ENCODE measurements at regions not wholly inside any gene's neighbourhood (a gene's known extent, or its start where the extent isn't known, plus 50 kb on each side); places are given as distances from the start of the nearest gene placed in this dataset.

DNA sequence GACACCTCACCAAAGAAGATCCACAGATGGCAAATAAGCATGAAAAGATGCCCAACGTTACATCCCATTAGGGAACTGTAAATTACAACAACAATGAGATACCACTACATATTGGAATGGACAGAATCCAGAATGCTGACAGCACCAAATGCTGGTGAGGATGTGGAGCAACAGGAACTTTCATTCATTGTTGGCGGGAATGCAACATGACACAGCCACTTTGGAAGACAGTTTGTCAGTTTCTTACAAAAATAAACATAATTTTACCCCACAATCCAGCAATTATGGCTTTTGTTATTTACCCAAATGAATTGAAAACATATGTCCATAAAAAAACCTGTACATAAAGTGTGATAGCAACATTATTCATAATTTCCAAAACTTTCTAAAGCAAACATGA, 176.8 kb downstream of the C7orf25 start:
- no peaks in the 10 kb centered on the region for H3K36me3 ChIP-seq
- H3K4me3 ChIP-seq, result no peak overlapping the region
- intact Hi-C loops (cut with DNase I), result no loop called here
- peaks cover 0 to 7% (median 0%) of the 10 kb centered on the region in 12 donors for H3K4me1 ChIP-seq
- H3K27me3 ChIP-seq, result no peaks in the 10 kb centered on the region
- no peak for DNase-seq
- ATAC-seq, result no peak
- H3K27ac ChIP-seq, result peak overlapping the region in 1 of 12 donors; percentile 24
- 60 to 82% (median 62%) methylated on average over 2 of the region's 2 CpGs for WGBS, 4 donors
- TF ChIP-seq, protein P1, sequence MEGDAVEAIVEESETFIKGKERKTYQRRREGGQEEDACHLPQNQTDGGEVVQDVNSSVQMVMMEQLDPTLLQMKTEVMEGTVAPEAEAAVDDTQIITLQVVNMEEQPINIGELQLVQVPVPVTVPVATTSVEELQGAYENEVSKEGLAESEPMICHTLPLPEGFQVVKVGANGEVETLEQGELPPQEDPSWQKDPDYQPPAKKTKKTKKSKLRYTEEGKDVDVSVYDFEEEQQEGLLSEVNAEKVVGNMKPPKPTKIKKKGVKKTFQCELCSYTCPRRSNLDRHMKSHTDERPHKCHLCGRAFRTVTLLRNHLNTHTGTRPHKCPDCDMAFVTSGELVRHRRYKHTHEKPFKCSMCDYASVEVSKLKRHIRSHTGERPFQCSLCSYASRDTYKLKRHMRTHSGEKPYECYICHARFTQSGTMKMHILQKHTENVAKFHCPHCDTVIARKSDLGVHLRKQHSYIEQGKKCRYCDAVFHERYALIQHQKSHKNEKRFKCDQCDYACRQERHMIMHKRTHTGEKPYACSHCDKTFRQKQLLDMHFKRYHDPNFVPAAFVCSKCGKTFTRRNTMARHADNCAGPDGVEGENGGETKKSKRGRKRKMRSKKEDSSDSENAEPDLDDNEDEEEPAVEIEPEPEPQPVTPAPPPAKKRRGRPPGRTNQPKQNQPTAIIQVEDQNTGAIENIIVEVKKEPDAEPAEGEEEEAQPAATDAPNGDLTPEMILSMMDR (IDR thresholded peaks at IDR 0.05), result no peak
- no peak for TF ChIP-seq POLR2A (IDR thresholded peaks at IDR 0.05)
- H3K9me3 ChIP-seq, result peaks cover 0 to 10% (median 0%) of the 10 kb centered on the region in 12 donors

DNA sequence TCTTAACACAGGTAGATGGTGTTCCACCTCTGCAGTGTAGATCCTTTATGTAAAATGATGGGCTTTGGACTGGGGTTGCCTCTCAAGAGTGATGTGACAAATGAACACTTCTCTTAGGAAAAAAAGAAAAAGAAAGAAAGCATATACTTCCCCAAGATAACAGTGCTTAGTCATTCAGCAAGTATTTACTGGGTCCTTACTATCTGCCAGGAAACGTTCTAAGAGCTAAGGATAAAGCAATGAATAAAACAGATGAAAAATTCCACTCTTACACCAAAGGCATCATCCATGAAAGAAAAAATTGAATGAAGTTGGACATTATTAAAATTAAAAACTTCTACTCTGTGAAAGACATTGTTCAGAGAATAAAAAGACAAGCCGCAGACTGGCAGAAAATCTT, 177.3 kb downstream of the C7orf25 start:
- H3K27me3 ChIP-seq, result no peaks in the 10 kb centered on the region
- H3K27ac ChIP-seq, result peak overlapping the region in 1 of 12 donors; percentile 24
- intact Hi-C loops (cut with DNase I), result no loop called here
- no peak for TF ChIP-seq POLR2A (IDR thresholded peaks at IDR 0.05)
- TF ChIP-seq, protein P1 (IDR thresholded peaks at IDR 0.05), result no peak
- DNase-seq, result no peak
- H3K4me1 ChIP-seq, result peaks cover 0 to 4% (median 0%) of the 10 kb centered on the region in 12 donors
- H3K36me3 ChIP-seq, result no peaks in the 10 kb centered on the region
- H3K4me3 ChIP-seq, result no peak overlapping the region
- 45 to 57% (median 49%) methylated on average over 2 of the region's 2 CpGs for WGBS, 4 donors
- ATAC-seq, result peak in 2 of 4 donors; percentile 36 to 54
- peaks cover 0 to 10% (median 0%) of the 10 kb centered on the region in 12 donors for H3K9me3 ChIP-seq

DNA sequence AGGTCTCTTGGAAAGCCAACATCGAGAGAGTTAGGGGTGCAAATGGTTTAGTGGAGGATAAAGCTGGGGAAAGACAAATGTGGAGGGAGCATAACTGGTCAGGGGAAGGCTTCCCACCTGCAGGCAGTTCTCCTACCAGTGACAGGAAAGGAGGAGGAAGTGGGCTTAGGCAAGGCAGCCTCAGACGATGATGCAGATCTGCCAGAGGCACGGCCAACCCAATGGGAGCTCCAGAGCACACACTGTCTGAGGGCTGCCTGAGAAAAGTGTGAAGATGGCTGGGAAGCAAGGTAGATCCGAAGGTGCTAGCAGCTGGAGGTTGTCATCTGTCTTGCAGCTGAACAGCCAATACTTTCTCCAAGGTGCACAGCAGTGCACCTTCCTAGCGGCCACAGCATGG, 178.8 kb downstream of the C7orf25 start:
- TF ChIP-seq, protein P1 (IDR thresholded peaks at IDR 0.05), result no peak
- no peak for TF ChIP-seq POLR2A (IDR thresholded peaks at IDR 0.05)
- WGBS, 4 donors, result 66 to 69% (median 69%) methylated on average over 5 of the region's 5 CpGs
- Histone ChIP-seq H3K9me3 (peaks cover 0 to 10% (median 0%) of the 10 kb centered on the region in 12 donors), H3K27ac (no peak overlapping the region), H3K4me1 (peaks cover 0 to 4% (median 0%) of the 10 kb centered on the region in 12 donors), H3K27me3 (no peaks in the 10 kb centered on the region), H3K4me3 (no peak overlapping the region), H3K36me3 (no peaks in the 10 kb centered on the region)
- intact Hi-C loops (cut with DNase I), result no loop called here
- ATAC-seq (no peak), DNase-seq (no peak)

DNA sequence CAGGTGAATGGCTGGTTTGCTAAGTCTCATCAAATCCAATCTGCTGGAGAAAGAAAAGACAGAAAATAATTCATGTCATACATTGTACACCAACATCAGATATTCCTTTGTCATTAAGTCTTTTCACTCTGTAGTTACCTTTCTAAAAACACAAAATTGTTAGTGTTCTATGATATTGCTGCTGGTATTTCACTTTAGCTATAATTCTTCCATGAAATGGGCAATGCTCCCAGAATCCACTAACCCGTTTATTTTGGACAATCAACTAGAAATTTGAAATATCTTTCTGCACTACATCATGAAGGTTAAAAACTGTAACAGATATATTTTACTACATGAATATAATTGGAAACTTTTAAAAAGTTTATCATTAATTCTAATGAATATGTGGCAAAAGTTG, 181.3 kb downstream of the C7orf25 start:
- no peak for ATAC-seq
- H3K36me3 ChIP-seq, result no peaks in the 10 kb centered on the region
- intact Hi-C loops (cut with DNase I), result no loop called here
- H3K27ac ChIP-seq, result no peak overlapping the region
- H3K9me3 ChIP-seq, result peaks cover 0 to 8% (median 0%) of the 10 kb centered on the region in 12 donors
- WGBS, 4 donors, result 55 to 70% (median 62%) methylated on average over 1 of the region's 1 CpG
- peaks cover 0 to 4% (median 0%) of the 10 kb centered on the region in 12 donors for H3K4me1 ChIP-seq
- no peaks in the 10 kb centered on the region for H3K27me3 ChIP-seq
- no peak for DNase-seq
- no peak for TF ChIP-seq POLR2A (IDR thresholded peaks at IDR 0.05)
- TF ChIP-seq, protein P1 (IDR thresholded peaks at IDR 0.05), result no peak
- no peak overlapping the region for H3K4me3 ChIP-seq

Data from heart left ventricle (tissue), 16 donors.